Karpas-422 (cell line): ENCODE measurements at regions not wholly inside any gene's neighbourhood (a gene's known extent, or its start where the extent isn't known, plus 50 kb on each side); places are given as distances from the start of the nearest gene placed in this dataset.

Experiments used
- DNase-seq: peaks from one replicate; pipeline ENCODE4 v3.0.0-alpha.2; 2015
- H2AFZ ChIP-seq: fragments of 200-600 bp; sonication (generic); 2 replicates; pipeline ENCODE4 v1.6.1; 2014; ENCODE audit warnings: antibody characterized with exemption, low read length, mixed read lengths
- H3K27ac ChIP-seq: fragments of 200-600 bp; sonication (generic); 2 replicates; pipeline ENCODE4 v1.5.1; 2014; ENCODE audit warnings: mild to moderate bottlenecking, low read length, moderate library complexity
- H3K27me3 ChIP-seq: fragments of 200-600 bp; sonication (generic); 2 replicates; pipeline ENCODE4 v1.6.1; 2014; ENCODE audit warnings: low read length, mixed read lengths
- H3K36me3 ChIP-seq: fragments of 200-600 bp; sonication (generic); 2 replicates; pipeline ENCODE4 v1.6.1; 2014; ENCODE audit warnings: low read length, mixed read lengths; ENCODE audit not compliant: insufficient read depth
- H3K4me1 ChIP-seq: fragments of 200-600 bp; sonication (generic); 2 replicates; pipeline ENCODE4 v1.6.1; 2014; ENCODE audit warnings: mild to moderate bottlenecking, low read length, mixed read lengths
- H3K4me2 ChIP-seq: fragments of 200-600 bp; sonication (generic); 2 replicates; pipeline ENCODE4 v1.6.1; 2014; ENCODE audit warnings: low read length, low read depth, mild to moderate bottlenecking; ENCODE audit not compliant: poor library complexity, severe bottlenecking
- H3K4me3 ChIP-seq: fragments of 200-600 bp; sonication (generic); 2 replicates; pipeline ENCODE4 v1.5.1; 2014; ENCODE audit warnings: mild to moderate bottlenecking, antibody characterized with exemption, low read length, mixed read lengths
- H3K79me2 ChIP-seq: fragments of 200-600 bp; sonication (generic); 2 replicates; pipeline ENCODE4 v1.6.1; 2014; ENCODE audit warnings: mild to moderate bottlenecking, low read length, mixed read lengths
- H3K9ac ChIP-seq: fragments of 200-600 bp; sonication (generic); 2 replicates; pipeline ENCODE4 v1.6.0; 2014; ENCODE audit warnings: low read length
- H3K9me2 ChIP-seq: fragments of 200-600 bp; sonication (generic), shearing (Covaris generic); replicated peaks from 2 replicates; pipeline ENCODE4 v1.6.0; 2014; ENCODE audit warnings: mild to moderate bottlenecking, low read length, moderate library complexity; ENCODE audit not compliant: insufficient read depth
- H3K9me3 ChIP-seq: fragments of 300-700, 200-600 bp; sonication (generic); 2 replicates; pipeline ENCODE4 v1.6.1; 2014; ENCODE audit warnings: low read length, mixed read lengths
- H4K20me1 ChIP-seq: fragments of 200-600 bp; sonication (generic); 2 replicates; pipeline ENCODE4 v1.6.1; 2014; ENCODE audit warnings: mild to moderate bottlenecking, antibody characterized with exemption, low read length, low read depth; ENCODE audit not compliant: insufficient read depth

DNA sequence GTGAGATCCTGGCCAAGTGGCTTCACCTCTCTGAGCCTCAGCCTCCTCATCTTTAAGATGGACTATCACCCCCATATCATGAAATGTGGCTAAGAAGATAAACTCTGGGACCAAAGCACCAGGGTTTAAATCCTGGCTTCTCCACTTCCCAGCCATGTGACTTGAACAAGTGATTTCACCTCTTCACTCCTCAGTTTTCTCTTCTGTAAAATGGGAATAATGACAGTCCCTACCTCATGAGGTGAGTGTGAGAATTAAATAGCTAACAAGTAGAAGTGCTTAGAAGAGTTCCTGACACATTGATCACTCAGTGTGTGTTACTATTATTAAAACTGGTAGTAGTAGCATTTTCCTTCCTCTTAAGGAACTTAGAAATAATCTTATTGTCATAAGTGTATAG, 516.9 kb upstream of the SULF2 start:
- Histone ChIP-seq H3K4me2 (no peak overlapping the region), H3K79me2 (no peaks in the 10 kb centered on the region), H2AFZ (no peak overlapping the region), H3K9me3 (no peaks in the 10 kb centered on the region), H3K27ac (no peak overlapping the region), H3K9ac (no peak overlapping the region), H3K36me3 (no peaks in the 10 kb centered on the region), H3K4me1 (no peaks in the 10 kb centered on the region), H4K20me1 (no peaks in the 10 kb centered on the region), H3K9me2 (no peaks in the 10 kb centered on the region), H3K27me3 (peaks cover 11% of the 10 kb centered on the region; the same call in 1 of the 2 replicates), H3K4me3 (no peak overlapping the region)
- DNase-seq: no peak

DNA sequence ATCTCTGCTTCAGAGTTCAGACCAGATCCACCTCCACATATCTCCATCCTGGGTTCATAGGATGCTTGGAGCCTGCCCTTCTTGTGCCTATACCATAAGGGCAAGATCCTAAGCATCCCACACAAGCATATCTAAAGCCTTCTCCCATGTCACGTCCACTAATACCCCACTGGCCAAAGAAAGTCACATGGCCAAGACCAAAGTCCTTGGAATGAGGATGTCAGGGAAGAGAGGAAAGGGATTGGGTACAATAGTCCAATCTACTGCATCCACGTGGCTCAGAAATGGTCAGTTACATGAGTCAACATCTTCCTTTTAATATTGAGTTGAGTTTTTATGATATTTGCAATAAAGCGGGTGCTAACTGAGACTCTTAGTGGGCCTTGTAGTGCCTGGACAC, 515.9 kb upstream of the SULF2 start:
- H3K79me2 ChIP-seq: no peaks in the 10 kb centered on the region
- H3K9me3 ChIP-seq: no peaks in the 10 kb centered on the region
- no peak overlapping the region for H3K27ac ChIP-seq
- H4K20me1 ChIP-seq: no peaks in the 10 kb centered on the region
- no peaks in the 10 kb centered on the region for H3K4me1 ChIP-seq
- no peak overlapping the region for H3K4me2 ChIP-seq
- DNase-seq: no peak
- H3K36me3 ChIP-seq: no peaks in the 10 kb centered on the region
- no peaks in the 10 kb centered on the region for H3K9me2 ChIP-seq
- no peak overlapping the region for H2AFZ ChIP-seq
- no peak overlapping the region for H3K9ac ChIP-seq
- peaks cover 10% of the 10 kb centered on the region; the same call in 1 of the 2 replicates for H3K27me3 ChIP-seq
- no peak overlapping the region for H3K4me3 ChIP-seq

DNA sequence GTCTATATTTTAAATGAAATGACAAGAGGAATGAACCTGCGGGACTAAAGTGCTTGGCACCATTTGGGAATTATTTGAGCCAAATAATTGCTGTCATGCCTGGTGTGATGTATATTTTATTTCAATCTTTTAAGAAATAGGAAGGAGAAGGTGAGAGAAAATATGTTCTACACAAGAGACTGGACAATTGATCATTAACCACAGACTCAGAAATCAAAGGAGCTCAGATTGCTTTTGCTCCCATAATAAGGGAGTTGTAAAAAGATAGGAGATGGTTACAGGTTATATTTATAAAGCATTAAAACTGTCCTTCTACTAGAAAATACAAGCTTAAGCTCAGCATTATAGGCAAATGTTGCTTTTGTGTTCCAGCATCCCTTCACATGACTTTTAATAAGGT, 515.2 kb upstream of the SULF2 start:
- H2AFZ ChIP-seq: no peak overlapping the region
- H3K27ac ChIP-seq: no peak overlapping the region
- H3K79me2 ChIP-seq: no peaks in the 10 kb centered on the region
- H3K4me3 ChIP-seq: no peak overlapping the region
- H3K36me3 ChIP-seq: no peaks in the 10 kb centered on the region
- no peaks in the 10 kb centered on the region for H4K20me1 ChIP-seq
- H3K27me3 ChIP-seq: peaks cover 9% of the 10 kb centered on the region; the same call in 1 of the 2 replicates
- no peak overlapping the region for H3K9ac ChIP-seq
- no peaks in the 10 kb centered on the region for H3K4me1 ChIP-seq
- H3K9me2 ChIP-seq: no peaks in the 10 kb centered on the region
- H3K9me3 ChIP-seq: no peaks in the 10 kb centered on the region
- DNase-seq: no peak
- H3K4me2 ChIP-seq: no peak overlapping the region

DNA sequence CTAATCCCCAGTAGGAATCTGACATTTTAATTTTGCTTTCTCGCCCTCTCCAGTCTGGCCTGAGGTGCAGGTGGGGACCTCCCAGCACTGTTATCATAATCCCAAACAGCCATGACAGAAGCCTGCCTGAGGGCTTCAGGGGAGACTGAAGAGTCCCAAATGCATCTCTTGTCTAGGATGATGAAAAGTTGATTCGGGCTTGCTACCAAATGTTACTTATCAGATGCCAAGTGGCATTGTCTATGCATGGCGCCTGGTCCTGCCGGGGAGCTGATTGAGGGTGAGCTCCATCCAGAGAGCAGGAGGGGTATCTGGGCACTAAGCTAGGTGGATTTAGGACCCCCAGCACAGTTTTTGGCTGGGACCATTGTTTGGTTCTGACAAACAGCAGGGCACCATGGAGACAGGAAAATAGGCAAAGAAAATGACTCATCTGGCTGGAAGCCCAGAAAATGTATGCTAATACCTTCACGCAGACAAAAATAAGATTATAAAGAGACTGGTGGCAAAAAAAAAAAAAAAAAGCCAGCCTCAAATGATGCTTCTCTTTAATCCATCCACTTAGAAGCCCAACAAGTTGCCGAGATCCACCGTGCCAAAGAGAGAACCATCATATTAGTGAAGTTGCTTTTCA, 513.7 kb upstream of the SULF2 start:
- no peaks in the 10 kb centered on the region for H3K9me2 ChIP-seq
- H3K9me3 ChIP-seq: no peaks in the 10 kb centered on the region
- H3K79me2 ChIP-seq: no peaks in the 10 kb centered on the region
- no peak overlapping the region for H3K27ac ChIP-seq
- no peaks in the 10 kb centered on the region for H3K4me1 ChIP-seq
- no peak overlapping the region for H3K4me3 ChIP-seq
- no peak overlapping the region for H3K9ac ChIP-seq
- no peak for DNase-seq
- no peaks in the 10 kb centered on the region for H3K36me3 ChIP-seq
- H4K20me1 ChIP-seq: no peaks in the 10 kb centered on the region
- peaks cover 9% of the 10 kb centered on the region; the same call in 1 of the 2 replicates for H3K27me3 ChIP-seq
- no peak overlapping the region for H3K4me2 ChIP-seq
- no peak overlapping the region for H2AFZ ChIP-seq

DNA sequence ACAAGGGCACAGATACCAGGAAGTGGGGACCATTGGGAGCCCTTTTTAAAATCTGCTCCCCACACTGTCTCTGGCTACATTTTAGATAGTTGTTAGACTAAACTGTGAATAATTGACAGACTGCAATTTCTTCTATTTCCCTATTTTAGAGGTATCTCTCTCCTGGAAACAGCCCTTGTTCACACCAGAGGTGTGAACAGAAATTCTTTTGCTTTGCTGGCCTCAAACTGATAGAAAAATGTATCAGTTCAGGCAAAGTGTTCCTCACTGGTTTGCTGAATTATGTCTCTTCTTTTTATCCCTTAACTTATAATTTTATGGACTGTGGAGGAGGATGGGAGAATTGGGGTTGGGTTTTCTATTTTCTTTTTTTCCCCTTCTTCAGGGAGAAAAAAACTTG, 513.2 kb upstream of the SULF2 start:
- Histone ChIP-seq H3K4me2 (no peak overlapping the region), H2AFZ (no peak overlapping the region), H3K4me1 (no peaks in the 10 kb centered on the region), H3K9me3 (no peaks in the 10 kb centered on the region), H3K27me3 (peaks cover 9% of the 10 kb centered on the region; the same call in 1 of the 2 replicates), H3K36me3 (no peaks in the 10 kb centered on the region), H3K4me3 (no peak overlapping the region), H4K20me1 (no peaks in the 10 kb centered on the region), H3K79me2 (no peaks in the 10 kb centered on the region), H3K9ac (no peak overlapping the region), H3K27ac (no peak overlapping the region), H3K9me2 (no peaks in the 10 kb centered on the region)
- no peak for DNase-seq

DNA sequence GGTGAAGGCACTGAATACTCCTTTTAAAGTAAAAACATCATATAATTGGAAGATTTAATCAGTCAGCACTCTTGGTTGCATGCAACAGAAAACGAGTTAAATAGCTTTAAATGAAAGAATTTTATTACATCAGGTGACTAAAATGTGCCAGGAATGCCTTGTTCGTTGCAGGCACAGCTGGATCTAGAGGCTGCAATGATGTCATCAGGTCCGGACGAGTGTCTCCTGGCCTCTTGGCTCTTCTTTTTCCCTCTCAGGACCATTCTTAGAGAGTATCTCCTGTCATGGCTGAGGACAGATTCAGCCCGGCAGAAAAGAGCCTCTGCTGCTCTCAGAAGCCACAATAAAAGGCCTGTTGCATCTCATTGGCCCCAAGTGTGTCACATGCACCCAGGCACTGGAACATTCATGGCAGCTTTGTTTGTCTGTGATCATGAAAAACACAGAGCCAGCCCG, 510.7 kb upstream of the SULF2 start:
- H3K9me2 ChIP-seq: no peaks in the 10 kb centered on the region
- peaks cover 9% of the 10 kb centered on the region; the same call in 1 of the 2 replicates for H3K27me3 ChIP-seq
- no peaks in the 10 kb centered on the region for H3K4me1 ChIP-seq
- H4K20me1 ChIP-seq: no peaks in the 10 kb centered on the region
- H3K79me2 ChIP-seq: no peaks in the 10 kb centered on the region
- DNase-seq: no peak
- no peak overlapping the region for H3K4me3 ChIP-seq
- no peaks in the 10 kb centered on the region for H3K9me3 ChIP-seq
- no peak overlapping the region for H3K9ac ChIP-seq
- H2AFZ ChIP-seq: no peak overlapping the region
- no peak overlapping the region for H3K27ac ChIP-seq
- no peak overlapping the region for H3K4me2 ChIP-seq
- H3K36me3 ChIP-seq: no peaks in the 10 kb centered on the region

DNA sequence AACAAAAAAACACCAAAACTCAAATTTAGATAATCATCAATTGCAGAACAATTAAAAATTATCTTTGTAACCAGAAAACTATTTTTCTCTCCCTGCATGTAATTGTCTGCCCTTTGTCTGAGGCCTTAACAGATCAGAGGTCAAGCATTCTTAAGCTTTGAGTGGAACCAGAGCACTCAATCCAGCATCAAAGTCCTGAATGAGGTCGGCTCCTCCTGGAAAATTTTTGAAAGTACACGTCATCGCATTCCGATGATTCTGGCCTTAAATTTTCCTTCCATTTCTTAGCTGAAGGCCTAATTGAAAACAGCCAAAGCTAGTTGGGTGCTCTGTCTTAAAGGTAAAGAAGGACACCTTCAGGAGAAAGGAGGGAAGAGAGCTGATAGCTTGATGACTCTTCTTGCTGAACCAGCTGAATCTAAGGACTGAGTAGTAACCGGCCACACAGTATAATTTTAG, 510.2 kb upstream of the SULF2 start:
- Histone ChIP-seq H3K9me3 (no peaks in the 10 kb centered on the region), H3K4me3 (no peak overlapping the region)

DNA sequence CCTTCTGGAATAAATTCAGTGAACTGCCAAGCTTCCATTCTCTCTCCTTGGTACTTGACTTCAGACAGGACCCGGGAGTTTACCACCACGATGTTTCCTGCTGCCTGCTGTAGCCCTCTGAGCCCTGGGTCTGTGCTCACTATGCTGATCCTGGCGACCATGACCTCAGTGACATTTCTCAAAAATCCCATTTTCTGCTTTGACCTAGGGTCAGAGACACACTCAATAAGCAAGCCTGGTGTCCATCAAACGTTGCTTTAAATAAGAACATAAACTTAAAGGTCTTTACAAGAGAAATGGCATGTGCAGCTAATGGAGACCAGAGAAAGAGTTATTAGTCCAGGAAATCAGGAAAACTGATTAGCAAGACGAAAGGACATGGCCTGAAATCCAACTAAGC, 509.7 kb upstream of the SULF2 start:
- no peak overlapping the region for H2AFZ ChIP-seq
- H3K79me2 ChIP-seq: no peaks in the 10 kb centered on the region
- no peaks in the 10 kb centered on the region for H3K36me3 ChIP-seq
- H3K9me3 ChIP-seq: no peaks in the 10 kb centered on the region
- no peak overlapping the region for H3K27ac ChIP-seq
- H3K27me3 ChIP-seq: peaks cover 9% of the 10 kb centered on the region; the same call in 1 of the 2 replicates
- H3K9ac ChIP-seq: no peak overlapping the region
- no peaks in the 10 kb centered on the region for H4K20me1 ChIP-seq
- H3K4me1 ChIP-seq: no peaks in the 10 kb centered on the region
- H3K4me3 ChIP-seq: no peak overlapping the region
- no peak overlapping the region for H3K4me2 ChIP-seq
- DNase-seq: no peak
- no peaks in the 10 kb centered on the region for H3K9me2 ChIP-seq

More for the DNA sequence above, 510.2 kb upstream of the SULF2 start:
- Histone ChIP-seq H3K36me3 (no peaks in the 10 kb centered on the region), H3K4me2 (no peak overlapping the region), H3K4me1 (no peaks in the 10 kb centered on the region), H3K27ac (no peak overlapping the region), H2AFZ (no peak overlapping the region), H3K9ac (no peak overlapping the region), H3K9me2 (no peaks in the 10 kb centered on the region), H3K79me2 (no peaks in the 10 kb centered on the region), H3K27me3 (peaks cover 9% of the 10 kb centered on the region; the same call in 1 of the 2 replicates), H4K20me1 (no peaks in the 10 kb centered on the region)
- no peak for DNase-seq
